ENCODE measurements at regions not wholly inside any gene's neighbourhood (a gene's known extent, or its start where the extent isn't known, plus 50 kb on each side); places are given as distances from the start of the nearest gene placed in this dataset.

DNA sequence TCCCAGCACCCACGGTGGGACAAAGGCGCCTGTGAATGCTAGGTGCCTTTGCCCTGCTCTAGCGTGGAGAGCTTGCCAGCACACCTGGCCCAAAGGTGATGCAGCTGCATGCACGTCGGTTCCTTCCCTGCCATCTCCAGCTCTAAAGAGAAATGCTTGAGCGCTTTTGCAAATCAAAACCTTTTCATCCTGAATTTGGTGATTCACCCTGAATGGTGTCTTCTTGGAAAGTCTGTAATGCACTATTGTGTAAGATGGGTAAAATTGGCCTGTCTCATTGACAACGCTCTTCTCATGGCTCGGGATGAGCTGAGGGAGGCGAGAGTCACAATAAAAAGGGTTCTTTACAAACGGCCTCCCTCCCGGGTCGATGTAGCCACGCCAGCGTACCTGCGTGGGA is 103.1 kb upstream of the ID4 start:
- Histone ChIP-seq H3K27me3 (no peaks in the 10 kb centered on the region), H3K4me1 (ENCODE audit: control insufficient read depth in 1 of 2, insufficient read depth in 1 of 2, low read depth in 1 of 2, low read length in 1 of 2) (no peaks in the 10 kb centered on the region), H3K27ac (no peak overlapping the region), H3K36me3 (no peaks in the 10 kb centered on the region), H3K9me3 (no peaks in the 10 kb centered on the region), H3K4me3 (ENCODE audit: low read depth in 1 of 2, low read length in 1 of 2) (no peak overlapping the region)
- TF ChIP-seq, protein P1, sequence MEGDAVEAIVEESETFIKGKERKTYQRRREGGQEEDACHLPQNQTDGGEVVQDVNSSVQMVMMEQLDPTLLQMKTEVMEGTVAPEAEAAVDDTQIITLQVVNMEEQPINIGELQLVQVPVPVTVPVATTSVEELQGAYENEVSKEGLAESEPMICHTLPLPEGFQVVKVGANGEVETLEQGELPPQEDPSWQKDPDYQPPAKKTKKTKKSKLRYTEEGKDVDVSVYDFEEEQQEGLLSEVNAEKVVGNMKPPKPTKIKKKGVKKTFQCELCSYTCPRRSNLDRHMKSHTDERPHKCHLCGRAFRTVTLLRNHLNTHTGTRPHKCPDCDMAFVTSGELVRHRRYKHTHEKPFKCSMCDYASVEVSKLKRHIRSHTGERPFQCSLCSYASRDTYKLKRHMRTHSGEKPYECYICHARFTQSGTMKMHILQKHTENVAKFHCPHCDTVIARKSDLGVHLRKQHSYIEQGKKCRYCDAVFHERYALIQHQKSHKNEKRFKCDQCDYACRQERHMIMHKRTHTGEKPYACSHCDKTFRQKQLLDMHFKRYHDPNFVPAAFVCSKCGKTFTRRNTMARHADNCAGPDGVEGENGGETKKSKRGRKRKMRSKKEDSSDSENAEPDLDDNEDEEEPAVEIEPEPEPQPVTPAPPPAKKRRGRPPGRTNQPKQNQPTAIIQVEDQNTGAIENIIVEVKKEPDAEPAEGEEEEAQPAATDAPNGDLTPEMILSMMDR (IDR thresholded peaks at IDR 0.05) = no peak

DNA sequence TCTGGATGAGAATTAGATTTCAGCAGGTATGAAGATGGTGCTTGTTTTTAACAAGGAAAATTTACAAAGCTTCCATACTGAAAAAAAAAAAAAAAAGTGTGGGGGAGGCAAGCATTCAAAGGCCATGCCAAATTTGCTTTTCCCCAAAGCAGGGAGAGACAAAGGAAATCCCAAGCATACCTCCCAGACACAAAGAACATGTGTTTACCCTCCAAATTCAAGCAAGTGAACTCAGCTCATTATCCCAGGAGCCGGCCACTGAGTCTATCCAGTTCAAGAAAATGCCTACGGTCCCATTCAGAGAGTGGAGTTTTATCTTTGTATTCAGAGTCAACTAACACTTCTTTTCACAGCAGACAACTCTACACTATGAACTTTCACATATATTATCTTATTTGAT is 102.7 kb upstream of the ID4 start:
- Histone ChIP-seq H3K4me1 (ENCODE audit: control insufficient read depth in 1 of 2, insufficient read depth in 1 of 2, low read depth in 1 of 2, low read length in 1 of 2) (no peaks in the 10 kb centered on the region), H3K36me3 (no peaks in the 10 kb centered on the region), H3K27me3 (no peaks in the 10 kb centered on the region), H3K27ac (no peak overlapping the region), H3K9me3 (no peaks in the 10 kb centered on the region), H3K4me3 (ENCODE audit: low read depth in 1 of 2, low read length in 1 of 2) (no peak overlapping the region)
- TF ChIP-seq, protein P1 (IDR thresholded peaks at IDR 0.05) = no peak

DNA sequence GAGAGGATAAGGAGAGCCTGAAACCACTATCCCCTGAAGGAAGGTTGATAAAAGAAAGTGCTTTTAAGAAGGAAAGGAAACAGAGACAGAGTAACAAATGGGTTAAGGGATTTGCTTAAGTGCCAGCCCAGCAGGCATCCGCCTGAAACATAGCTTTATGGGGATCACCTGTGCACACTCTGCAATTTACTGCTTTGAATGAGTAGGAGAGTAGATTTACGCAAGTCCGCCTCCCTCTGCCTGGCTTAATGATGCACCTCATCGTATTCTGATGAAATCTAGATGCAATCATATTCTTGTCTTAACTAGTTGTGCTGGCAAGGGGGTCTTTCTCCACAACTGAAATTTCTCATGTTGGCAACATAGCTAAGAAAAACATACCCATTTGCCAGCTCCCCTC is 101.1 kb upstream of the ID4 start:
- TF ChIP-seq, protein P1 (IDR thresholded peaks at IDR 0.05) = no peak
- H3K36me3 ChIP-seq = no peaks in the 10 kb centered on the region
- H3K4me1 ChIP-seq (ENCODE audit: control insufficient read depth in 1 of 2, insufficient read depth in 1 of 2, low read depth in 1 of 2, low read length in 1 of 2) = no peaks in the 10 kb centered on the region
- H3K27ac ChIP-seq = no peak overlapping the region
- no peak overlapping the region for H3K4me3 ChIP-seq (ENCODE audit: low read depth in 1 of 2, low read length in 1 of 2)
- H3K27me3 ChIP-seq = no peaks in the 10 kb centered on the region
- H3K9me3 ChIP-seq = no peaks in the 10 kb centered on the region

DNA sequence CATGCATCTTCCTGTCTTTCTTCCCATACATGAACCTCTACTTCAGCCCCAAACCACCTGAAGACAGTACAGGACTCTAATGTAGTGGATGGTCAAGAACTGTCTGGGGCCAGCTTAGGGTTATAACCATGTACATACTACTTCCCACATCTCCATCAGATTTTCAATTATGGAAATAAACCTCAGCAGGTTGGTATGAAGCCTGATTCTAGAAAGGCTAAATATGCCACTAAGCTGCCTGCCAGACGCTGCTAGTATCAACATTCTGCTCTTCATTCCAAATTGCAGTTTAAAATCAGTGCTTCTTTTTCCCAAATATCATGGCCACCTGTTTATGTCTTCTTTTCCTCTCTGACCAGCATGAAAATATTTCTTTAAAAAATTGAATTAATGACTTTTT is 99.2 kb upstream of the ID4 start:
- Histone ChIP-seq H3K27ac (no peak overlapping the region), H3K36me3 (no peaks in the 10 kb centered on the region), H3K27me3 (no peaks in the 10 kb centered on the region), H3K9me3 (no peaks in the 10 kb centered on the region), H3K4me1 (ENCODE audit: control insufficient read depth in 1 of 2, insufficient read depth in 1 of 2, low read depth in 1 of 2, low read length in 1 of 2) (no peaks in the 10 kb centered on the region), H3K4me3 (ENCODE audit: low read depth in 1 of 2, low read length in 1 of 2) (no peak overlapping the region)
- TF ChIP-seq, protein P1 (IDR thresholded peaks at IDR 0.05) = no peak

DNA sequence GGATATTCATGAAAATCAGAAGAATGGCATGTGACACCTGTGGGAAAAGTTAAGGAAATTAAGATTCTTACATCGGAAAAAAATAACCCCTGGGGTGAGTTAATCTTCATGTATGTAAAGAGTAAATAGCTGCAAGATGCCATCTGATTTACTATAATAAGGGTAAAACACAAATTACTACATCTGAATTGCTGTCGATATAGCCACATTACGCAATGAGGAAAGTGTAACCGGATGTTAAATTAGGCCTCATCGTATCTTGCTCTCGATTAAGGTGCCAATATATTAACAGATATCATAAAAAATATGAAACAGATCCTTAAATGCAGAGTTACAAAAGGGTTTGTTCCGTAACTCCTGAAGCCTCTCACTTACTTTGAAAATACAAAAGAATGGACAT is 87.4 kb upstream of the ID4 start:
- H3K27me3 ChIP-seq = no peaks in the 10 kb centered on the region
- no peaks in the 10 kb centered on the region for H3K4me1 ChIP-seq (ENCODE audit: control insufficient read depth in 1 of 2, insufficient read depth in 1 of 2, low read depth in 1 of 2, low read length in 1 of 2)
- no peak overlapping the region for H3K4me3 ChIP-seq (ENCODE audit: low read depth in 1 of 2, low read length in 1 of 2)
- H3K27ac ChIP-seq = no peak overlapping the region
- no peaks in the 10 kb centered on the region for H3K9me3 ChIP-seq
- H3K36me3 ChIP-seq = no peaks in the 10 kb centered on the region
- TF ChIP-seq, protein P1 (IDR thresholded peaks at IDR 0.05) = no peak

DNA sequence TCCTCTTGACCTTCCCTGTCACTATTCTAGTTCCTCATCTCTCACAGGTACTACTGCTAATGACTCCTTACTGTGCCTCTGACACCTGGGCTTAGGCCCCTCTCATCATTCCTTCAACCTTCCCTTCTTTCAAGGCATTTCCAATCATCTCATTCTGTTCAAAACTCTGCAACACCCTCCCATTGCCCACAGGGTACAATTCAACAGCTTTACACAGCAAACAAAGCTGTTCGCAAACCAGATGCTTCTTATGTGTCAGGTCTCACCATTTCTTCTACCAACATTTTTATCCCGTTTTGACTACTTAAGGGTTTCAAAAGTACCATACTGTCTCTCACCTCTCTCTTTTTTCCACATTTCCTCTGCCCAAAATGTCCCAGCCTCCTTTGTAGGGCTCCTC is 84.4 kb upstream of the ID4 start:
- H3K4me3 ChIP-seq (ENCODE audit: low read depth in 1 of 2, low read length in 1 of 2) = no peak overlapping the region
- TF ChIP-seq, protein P1 (IDR thresholded peaks at IDR 0.05) = no peak
- H3K4me1 ChIP-seq (ENCODE audit: control insufficient read depth in 1 of 2, insufficient read depth in 1 of 2, low read depth in 1 of 2, low read length in 1 of 2) = no peaks in the 10 kb centered on the region
- H3K27ac ChIP-seq = no peak overlapping the region
- H3K36me3 ChIP-seq = no peaks in the 10 kb centered on the region
- no peaks in the 10 kb centered on the region for H3K9me3 ChIP-seq
- H3K27me3 ChIP-seq = no peaks in the 10 kb centered on the region
